ENCODE measurements at regions not wholly inside any gene's neighbourhood (a gene's known extent, or its start where the extent isn't known, plus 50 kb on each side); places are given as distances from the start of the nearest gene placed in this dataset.
"Not testable (repeated sequence)": the region's sequence is repeated elsewhere in the genome, so short reads cannot be mapped to it uniquely, and the experiment has no call there.

DNA sequence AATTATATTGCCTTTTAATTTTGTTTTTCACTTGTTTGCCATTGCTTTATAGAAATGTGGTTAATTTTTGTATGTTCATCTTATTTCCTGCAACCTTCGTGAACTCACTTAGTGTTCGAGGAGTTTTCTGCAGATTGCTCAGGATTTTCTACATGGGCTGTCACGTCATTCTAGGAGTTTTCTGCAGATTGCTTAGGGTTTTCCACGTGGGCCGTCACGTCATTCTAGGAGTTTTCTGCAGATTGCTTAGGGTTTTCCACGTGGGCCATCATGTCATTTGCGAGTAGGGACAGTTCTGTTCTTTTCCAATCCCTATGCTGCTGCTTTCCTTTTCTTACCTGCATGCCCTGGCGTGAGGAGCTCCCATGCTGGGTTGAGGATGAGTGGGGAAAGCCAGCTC, 125.7 kb downstream of the IGLL1 start:
- TF ChIP-seq, protein P1, sequence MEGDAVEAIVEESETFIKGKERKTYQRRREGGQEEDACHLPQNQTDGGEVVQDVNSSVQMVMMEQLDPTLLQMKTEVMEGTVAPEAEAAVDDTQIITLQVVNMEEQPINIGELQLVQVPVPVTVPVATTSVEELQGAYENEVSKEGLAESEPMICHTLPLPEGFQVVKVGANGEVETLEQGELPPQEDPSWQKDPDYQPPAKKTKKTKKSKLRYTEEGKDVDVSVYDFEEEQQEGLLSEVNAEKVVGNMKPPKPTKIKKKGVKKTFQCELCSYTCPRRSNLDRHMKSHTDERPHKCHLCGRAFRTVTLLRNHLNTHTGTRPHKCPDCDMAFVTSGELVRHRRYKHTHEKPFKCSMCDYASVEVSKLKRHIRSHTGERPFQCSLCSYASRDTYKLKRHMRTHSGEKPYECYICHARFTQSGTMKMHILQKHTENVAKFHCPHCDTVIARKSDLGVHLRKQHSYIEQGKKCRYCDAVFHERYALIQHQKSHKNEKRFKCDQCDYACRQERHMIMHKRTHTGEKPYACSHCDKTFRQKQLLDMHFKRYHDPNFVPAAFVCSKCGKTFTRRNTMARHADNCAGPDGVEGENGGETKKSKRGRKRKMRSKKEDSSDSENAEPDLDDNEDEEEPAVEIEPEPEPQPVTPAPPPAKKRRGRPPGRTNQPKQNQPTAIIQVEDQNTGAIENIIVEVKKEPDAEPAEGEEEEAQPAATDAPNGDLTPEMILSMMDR (IDR thresholded peaks at IDR 0.05): not testable (repeated sequence)
- not testable (repeated sequence) for TF ChIP-seq POLR2AphosphoS5 (IDR thresholded peaks at IDR 0.05)

Data from sigmoid colon (tissue), 4 donors.